GM23338 (cell line): ENCODE measurements at regions not wholly inside any gene's neighbourhood (a gene's known extent, or its start where the extent isn't known, plus 50 kb on each side); places are given as distances from the start of the nearest gene placed in this dataset.

Experiments
- ATAC-seq: fragments of 200-7000 bp; cut with Tn5 transposase; 3 replicates; pipeline ENCODE4 v1.9.1; 2020
- DNase-seq: peaks from one replicate; pipeline ENCODE4 v3.0.0-alpha.2; 2015; ENCODE audit warnings: low spot score
- H2AFZ ChIP-seq: fragments of 200-600 bp; sonication (generic); 2 replicates; pipeline ENCODE4 v1.8.0; 2016; ENCODE audit warnings: antibody characterized with exemption, mild to moderate bottlenecking, moderate library complexity
- H3F3A ChIP-seq: fragments of 200-600 bp; sonication (generic); replicated peaks from 2 replicates; pipeline ENCODE4 v1.8.0; 2017; ENCODE audit warnings: antibody characterized with exemption, mixed run types, low read depth
- H3K27ac ChIP-seq: fragments of 200-600 bp; sonication (generic); 2 replicates; pipeline ENCODE4 v1.6.1; 2016; ENCODE audit warnings: low read depth
- H3K27me3 ChIP-seq: fragments of 200-600 bp; sonication (generic); 2 replicates; pipeline ENCODE4 v1.8.0; 2016; ENCODE audit warnings: mild to moderate bottlenecking, mixed run types, moderate library complexity; ENCODE audit not compliant: insufficient read depth
- H3K36me3 ChIP-seq: fragments of 200-600 bp; sonication (generic); 2 replicates; pipeline ENCODE4 v1.8.0; 2016; ENCODE audit warnings: mild to moderate bottlenecking; ENCODE audit not compliant: insufficient read depth
- H3K4me1 ChIP-seq: fragments of 200-600 bp; sonication (generic); 2 replicates; pipeline ENCODE4 v1.8.0; 2016; ENCODE audit warnings: mild to moderate bottlenecking, moderate library complexity; ENCODE audit not compliant: insufficient read depth
- H3K4me2 ChIP-seq: fragments of 200-600 bp; sonication (generic); 2 replicates; pipeline ENCODE4 v1.7.1; 2017; ENCODE audit warnings: mixed run types
- H3K4me3 ChIP-seq: fragments of 200-600 bp; sonication (generic); 2 replicates; pipeline ENCODE4 v1.6.1; 2016; ENCODE audit warnings: mixed run types
- H3K79me2 ChIP-seq: fragments of 200-600 bp; sonication (generic); replicated peaks from 2 replicates; pipeline ENCODE4 v1.8.0; 2017; ENCODE audit warnings: mild to moderate bottlenecking; ENCODE audit not compliant: insufficient read depth
- H3K9me2 ChIP-seq: fragments of 200-600 bp; sonication (generic); 2 replicates; pipeline ENCODE4 v1.8.0; 2017; ENCODE audit not compliant: insufficient read depth
- H4K20me1 ChIP-seq: fragments of 200-600 bp; sonication (generic); replicated peaks from 2 replicates; pipeline ENCODE4 v1.8.0; 2017; ENCODE audit warnings: mild to moderate bottlenecking; ENCODE audit not compliant: insufficient read depth
- H3K27ac Mint-ChIP-seq: 2 replicates; pipeline ENCODE4 v1.8.0; 2020; ENCODE audit warnings: inconsistent platforms, mild to moderate bottlenecking, moderate library complexity, mixed read lengths
- H3K27me3 Mint-ChIP-seq: 3 replicates; pipeline ENCODE4 v1.8.0; 2022; ENCODE audit warnings: low read depth, mild to moderate bottlenecking, moderate library complexity, mixed read lengths, inconsistent platforms; ENCODE audit not compliant: insufficient read depth, poor library complexity
- H3K36me3 Mint-ChIP-seq: 3 replicates; pipeline ENCODE4 v1.8.0; 2021; ENCODE audit warnings: low read depth, mild to moderate bottlenecking, inconsistent platforms, moderate library complexity, mixed read lengths
- H3K4me1 Mint-ChIP-seq: 3 replicates; pipeline ENCODE4 v1.8.0; 2020; ENCODE audit warnings: mild to moderate bottlenecking, inconsistent platforms, mixed read lengths
- H3K4me3 Mint-ChIP-seq: 3 replicates; pipeline ENCODE4 v1.8.0; 2021; ENCODE audit warnings: moderate library complexity, mild to moderate bottlenecking, inconsistent platforms, mixed read lengths
- H3K9me3 Mint-ChIP-seq: 3 replicates; pipeline ENCODE4 v1.8.0; 2020; ENCODE audit warnings: moderate library complexity, mild to moderate bottlenecking, inconsistent platforms, mixed read lengths
- REST ChIP-seq: IDR thresholded peaks from one replicate; pipeline ENCODE4 v1.6.1; 2018; ENCODE audit warnings: antibody characterized with exemption; ENCODE audit not compliant: unreplicated experiment
- TF ChIP-seq, protein P1 (sequence below): fragments of 250-450 bp; sonication (Bioruptor Pico); IDR thresholded peaks from 2 replicates; pipeline ENCODE4 v1.5.0; 2020; ENCODE audit warnings: mild to moderate bottlenecking, moderate library complexity

- Histone ChIP-seq H3K9me2 (no peaks in the 10 kb centered on the region), H3K36me3 (no peaks in the 10 kb centered on the region), H2AFZ (no peak overlapping the region), H3K27ac (no peak overlapping the region), H3K4me2 (no peak overlapping the region), H3F3A (no peaks in the 10 kb centered on the region), H3K79me2 (no peaks in the 10 kb centered on the region), H3K4me3 (no peak overlapping the region), H3K27me3 (no peaks in the 10 kb centered on the region), H4K20me1 (no peaks in the 10 kb centered on the region), H3K4me1 (peaks cover 7% of the 10 kb centered on the region; the same call in 1 of the 2 replicates)
- DNase-seq (no peak), ATAC-seq (no peak)
- TF ChIP-seq REST: no peak
- TF ChIP-seq, protein P1, sequence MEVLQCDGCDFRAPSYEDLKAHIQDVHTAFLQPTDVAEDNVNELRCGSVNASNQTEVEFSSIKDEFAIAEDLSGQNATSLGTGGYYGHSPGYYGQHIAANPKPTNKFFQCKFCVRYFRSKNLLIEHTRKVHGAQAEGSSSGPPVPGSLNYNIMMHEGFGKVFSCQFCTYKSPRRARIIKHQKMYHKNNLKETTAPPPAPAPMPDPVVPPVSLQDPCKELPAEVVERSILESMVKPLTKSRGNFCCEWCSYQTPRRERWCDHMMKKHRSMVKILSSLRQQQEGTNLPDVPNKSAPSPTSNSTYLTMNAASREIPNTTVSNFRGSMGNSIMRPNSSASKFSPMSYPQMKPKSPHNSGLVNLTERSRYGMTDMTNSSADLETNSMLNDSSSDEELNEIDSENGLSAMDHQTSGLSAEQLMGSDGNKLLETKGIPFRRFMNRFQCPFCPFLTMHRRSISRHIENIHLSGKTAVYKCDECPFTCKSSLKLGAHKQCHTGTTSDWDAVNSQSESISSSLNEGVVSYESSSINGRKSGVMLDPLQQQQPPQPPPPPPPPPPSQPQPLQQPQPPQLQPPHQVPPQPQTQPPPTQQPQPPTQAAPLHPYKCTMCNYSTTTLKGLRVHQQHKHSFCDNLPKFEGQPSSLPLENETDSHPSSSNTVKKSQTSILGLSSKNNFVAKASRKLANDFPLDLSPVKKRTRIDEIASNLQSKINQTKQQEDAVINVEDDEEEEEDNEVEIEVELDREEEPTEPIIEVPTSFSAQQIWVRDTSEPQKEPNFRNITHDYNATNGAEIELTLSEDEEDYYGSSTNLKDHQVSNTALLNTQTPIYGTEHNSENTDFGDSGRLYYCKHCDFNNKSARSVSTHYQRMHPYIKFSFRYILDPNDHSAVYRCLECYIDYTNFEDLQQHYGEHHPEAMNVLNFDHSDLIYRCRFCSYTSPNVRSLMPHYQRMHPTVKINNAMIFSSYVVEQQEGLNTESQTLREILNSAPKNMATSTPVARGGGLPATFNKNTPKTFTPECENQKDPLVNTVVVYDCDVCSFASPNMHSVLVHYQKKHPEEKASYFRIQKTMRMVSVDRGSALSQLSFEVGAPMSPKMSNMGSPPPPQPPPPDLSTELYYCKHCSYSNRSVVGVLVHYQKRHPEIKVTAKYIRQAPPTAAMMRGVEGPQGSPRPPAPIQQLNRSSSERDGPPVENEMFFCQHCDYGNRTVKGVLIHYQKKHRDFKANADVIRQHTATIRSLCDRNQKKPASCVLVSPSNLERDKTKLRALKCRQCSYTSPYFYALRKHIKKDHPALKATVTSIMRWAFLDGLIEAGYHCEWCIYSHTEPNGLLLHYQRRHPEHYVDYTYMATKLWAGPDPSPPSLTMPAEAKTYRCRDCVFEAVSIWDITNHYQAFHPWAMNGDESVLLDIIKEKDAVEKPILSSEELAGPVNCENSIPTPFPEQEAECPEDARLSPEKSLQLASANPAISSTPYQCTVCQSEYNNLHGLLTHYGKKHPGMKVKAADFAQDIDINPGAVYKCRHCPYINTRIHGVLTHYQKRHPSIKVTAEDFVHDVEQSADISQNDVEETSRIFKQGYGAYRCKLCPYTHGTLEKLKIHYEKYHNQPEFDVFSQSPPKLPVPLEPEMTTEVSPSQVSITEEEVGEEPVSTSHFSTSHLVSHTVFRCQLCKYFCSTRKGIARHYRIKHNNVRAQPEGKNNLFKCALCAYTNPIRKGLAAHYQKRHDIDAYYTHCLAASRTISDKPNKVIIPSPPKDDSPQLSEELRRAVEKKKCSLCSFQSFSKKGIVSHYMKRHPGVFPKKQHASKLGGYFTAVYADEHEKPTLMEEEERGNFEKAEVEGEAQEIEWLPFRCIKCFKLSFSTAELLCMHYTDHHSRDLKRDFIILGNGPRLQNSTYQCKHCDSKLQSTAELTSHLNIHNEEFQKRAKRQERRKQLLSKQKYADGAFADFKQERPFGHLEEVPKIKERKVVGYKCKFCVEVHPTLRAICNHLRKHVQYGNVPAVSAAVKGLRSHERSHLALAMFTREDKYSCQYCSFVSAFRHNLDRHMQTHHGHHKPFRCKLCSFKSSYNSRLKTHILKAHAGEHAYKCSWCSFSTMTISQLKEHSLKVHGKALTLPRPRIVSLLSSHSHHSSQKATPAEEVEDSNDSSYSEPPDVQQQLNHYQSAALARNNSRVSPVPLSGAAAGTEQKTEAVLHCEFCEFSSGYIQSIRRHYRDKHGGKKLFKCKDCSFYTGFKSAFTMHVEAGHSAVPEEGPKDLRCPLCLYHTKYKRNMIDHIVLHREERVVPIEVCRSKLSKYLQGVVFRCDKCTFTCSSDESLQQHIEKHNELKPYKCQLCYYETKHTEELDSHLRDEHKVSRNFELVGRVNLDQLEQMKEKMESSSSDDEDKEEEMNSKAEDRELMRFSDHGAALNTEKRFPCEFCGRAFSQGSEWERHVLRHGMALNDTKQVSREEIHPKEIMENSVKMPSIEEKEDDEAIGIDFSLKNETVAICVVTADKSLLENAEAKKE (CRISPR knock-in tag): no peak
- no peaks in the 10 kb centered on the region for H3K9me3 Mint-ChIP-seq
- H3K36me3 Mint-ChIP-seq: no peaks in the 10 kb centered on the region
- H3K4me3 Mint-ChIP-seq: no peak overlapping the region
- H3K27me3 Mint-ChIP-seq: no peaks in the 10 kb centered on the region
- H3K27ac Mint-ChIP-seq: no peak overlapping the region
- peaks cover 12% of the 10 kb centered on the region for H3K4me1 Mint-ChIP-seq
Observed at GRCh38 chr11:80565231-80565630, 1124.4 kb upstream of the TENM4 start.
